HL-60 (cell line): ENCODE measurements at regions not wholly inside any gene's neighbourhood (a gene's known extent, or its start where the extent isn't known, plus 50 kb on each side); places are given as distances from the start of the nearest gene placed in this dataset.

ENCODE experiments used
- DNase-seq, 2 experiments: peaks; one replicate each; pipeline ENCODE4 v3.0.0-alpha.2; 2010 to 2020; ENCODE audit warnings: low read depth in 1 of 2, low spot score in 1 of 2
- H3K27ac ChIP-seq: fragments of 250-450 bp; sonication (Bioruptor Pico); replicated peaks from 2 replicates; pipeline ENCODE4 v1.5.1; 2020; ENCODE audit warnings: mild to moderate bottlenecking, moderate library complexity
- H3K27me3 ChIP-seq: fragments of 250-450 bp; sonication (Bioruptor Pico); 2 replicates; pipeline ENCODE4 v1.5.1; 2021; ENCODE audit warnings: mild to moderate bottlenecking, moderate library complexity; ENCODE audit not compliant: insufficient read depth, poor library complexity, severe bottlenecking
- H3K4me3 ChIP-seq: replicated peaks from 2 replicates; pipeline ENCODE4 v1.5.1; 2011; ENCODE audit warnings: mild to moderate bottlenecking, control low read depth, low read length; ENCODE audit not compliant: insufficient read depth
- CTCF ChIP-seq: IDR thresholded peaks from one replicate; pipeline ENCODE4 v1.5.1; 2011; ENCODE audit warnings: low read length, control low read depth, inconsistent platforms; ENCODE audit not compliant: insufficient read depth
- GABPA ChIP-seq: IDR thresholded peaks from 2 replicates; pipeline ENCODE4 v1.6.1; 2012; ENCODE audit warnings: low read depth
- POLR2AphosphoS5 ChIP-seq: IDR thresholded peaks from 2 replicates; pipeline ENCODE4 v1.6.1; 2012; ENCODE audit warnings: low read depth
- SPI1 ChIP-seq: IDR thresholded peaks from 2 replicates; pipeline ENCODE4 v1.6.1; 2012; ENCODE audit warnings: low read depth, mild to moderate bottlenecking, borderline replicate concordance
- TF ChIP-seq, protein P1 (sequence below): IDR thresholded peaks from 2 replicates; pipeline ENCODE4 v1.6.1; 2012; ENCODE audit warnings: low read depth; ENCODE audit not compliant: insufficient replicate concordance

- no peak for DNase-seq
- TF ChIP-seq GABPA (no peak), SPI1 (no peak), POLR2AphosphoS5 (no peak), CTCF (no peak)
- TF ChIP-seq, protein P1, sequence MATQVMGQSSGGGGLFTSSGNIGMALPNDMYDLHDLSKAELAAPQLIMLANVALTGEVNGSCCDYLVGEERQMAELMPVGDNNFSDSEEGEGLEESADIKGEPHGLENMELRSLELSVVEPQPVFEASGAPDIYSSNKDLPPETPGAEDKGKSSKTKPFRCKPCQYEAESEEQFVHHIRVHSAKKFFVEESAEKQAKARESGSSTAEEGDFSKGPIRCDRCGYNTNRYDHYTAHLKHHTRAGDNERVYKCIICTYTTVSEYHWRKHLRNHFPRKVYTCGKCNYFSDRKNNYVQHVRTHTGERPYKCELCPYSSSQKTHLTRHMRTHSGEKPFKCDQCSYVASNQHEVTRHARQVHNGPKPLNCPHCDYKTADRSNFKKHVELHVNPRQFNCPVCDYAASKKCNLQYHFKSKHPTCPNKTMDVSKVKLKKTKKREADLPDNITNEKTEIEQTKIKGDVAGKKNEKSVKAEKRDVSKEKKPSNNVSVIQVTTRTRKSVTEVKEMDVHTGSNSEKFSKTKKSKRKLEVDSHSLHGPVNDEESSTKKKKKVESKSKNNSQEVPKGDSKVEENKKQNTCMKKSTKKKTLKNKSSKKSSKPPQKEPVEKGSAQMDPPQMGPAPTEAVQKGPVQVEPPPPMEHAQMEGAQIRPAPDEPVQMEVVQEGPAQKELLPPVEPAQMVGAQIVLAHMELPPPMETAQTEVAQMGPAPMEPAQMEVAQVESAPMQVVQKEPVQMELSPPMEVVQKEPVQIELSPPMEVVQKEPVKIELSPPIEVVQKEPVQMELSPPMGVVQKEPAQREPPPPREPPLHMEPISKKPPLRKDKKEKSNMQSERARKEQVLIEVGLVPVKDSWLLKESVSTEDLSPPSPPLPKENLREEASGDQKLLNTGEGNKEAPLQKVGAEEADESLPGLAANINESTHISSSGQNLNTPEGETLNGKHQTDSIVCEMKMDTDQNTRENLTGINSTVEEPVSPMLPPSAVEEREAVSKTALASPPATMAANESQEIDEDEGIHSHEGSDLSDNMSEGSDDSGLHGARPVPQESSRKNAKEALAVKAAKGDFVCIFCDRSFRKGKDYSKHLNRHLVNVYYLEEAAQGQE = no peak
- Histone ChIP-seq H3K27ac (no peak overlapping the region), H3K4me3 (no peak overlapping the region), H3K27me3 (no peaks in the 10 kb centered on the region)
Measured at GRCh38 chr9:89794918-89795317, 190.1 kb downstream of the GADD45G start.

GRCh38 chr9:89795538-89796195, 190.9 kb downstream of the GADD45G start:
- Histone ChIP-seq H3K4me3 (no peak overlapping the region), H3K27ac (no peak overlapping the region), H3K27me3 (no peaks in the 10 kb centered on the region)
- no peak for DNase-seq
- no peak for TF ChIP-seq CTCF
- TF ChIP-seq, protein P1 = no peak
- no peak for TF ChIP-seq POLR2AphosphoS5
- no peak for TF ChIP-seq SPI1
- no peak for TF ChIP-seq GABPA

GRCh38 chr9:89796606-89797005, 191.8 kb downstream of the GADD45G start:
- Histone ChIP-seq H3K4me3 (no peak overlapping the region), H3K27ac (no peak overlapping the region), H3K27me3 (no peaks in the 10 kb centered on the region)
- DNase-seq = no peak
- TF ChIP-seq POLR2AphosphoS5 = no peak
- TF ChIP-seq GABPA = no peak
- no peak for TF ChIP-seq CTCF
- no peak for TF ChIP-seq SPI1
- TF ChIP-seq, protein P1 = no peak
